ENCODE measurements at regions not wholly inside any gene's neighbourhood (a gene's known extent, or its start where the extent isn't known, plus 50 kb on each side); places are given as distances from the start of the nearest gene placed in this dataset.

DNA sequence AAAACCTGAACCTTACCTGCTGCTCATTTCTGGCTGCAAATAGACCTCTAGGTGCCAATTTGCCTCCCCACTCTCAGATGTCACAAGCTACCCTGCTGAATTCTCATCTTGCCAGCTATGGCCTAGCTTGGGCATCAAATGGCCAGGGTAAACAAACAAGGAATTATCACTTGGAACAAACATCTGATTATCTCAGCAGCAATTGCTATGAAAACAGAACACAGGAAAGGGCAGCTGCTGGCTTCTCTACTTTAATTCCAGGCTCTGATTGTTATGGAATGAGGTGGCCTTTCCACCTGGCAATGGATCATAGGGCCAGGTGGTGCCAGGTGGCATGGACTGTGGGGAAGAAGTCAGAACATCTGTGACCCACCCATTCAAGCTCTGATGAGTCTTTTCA is 505.1 kb downstream of the TLR4 start:
- TF ChIP-seq, protein P1, sequence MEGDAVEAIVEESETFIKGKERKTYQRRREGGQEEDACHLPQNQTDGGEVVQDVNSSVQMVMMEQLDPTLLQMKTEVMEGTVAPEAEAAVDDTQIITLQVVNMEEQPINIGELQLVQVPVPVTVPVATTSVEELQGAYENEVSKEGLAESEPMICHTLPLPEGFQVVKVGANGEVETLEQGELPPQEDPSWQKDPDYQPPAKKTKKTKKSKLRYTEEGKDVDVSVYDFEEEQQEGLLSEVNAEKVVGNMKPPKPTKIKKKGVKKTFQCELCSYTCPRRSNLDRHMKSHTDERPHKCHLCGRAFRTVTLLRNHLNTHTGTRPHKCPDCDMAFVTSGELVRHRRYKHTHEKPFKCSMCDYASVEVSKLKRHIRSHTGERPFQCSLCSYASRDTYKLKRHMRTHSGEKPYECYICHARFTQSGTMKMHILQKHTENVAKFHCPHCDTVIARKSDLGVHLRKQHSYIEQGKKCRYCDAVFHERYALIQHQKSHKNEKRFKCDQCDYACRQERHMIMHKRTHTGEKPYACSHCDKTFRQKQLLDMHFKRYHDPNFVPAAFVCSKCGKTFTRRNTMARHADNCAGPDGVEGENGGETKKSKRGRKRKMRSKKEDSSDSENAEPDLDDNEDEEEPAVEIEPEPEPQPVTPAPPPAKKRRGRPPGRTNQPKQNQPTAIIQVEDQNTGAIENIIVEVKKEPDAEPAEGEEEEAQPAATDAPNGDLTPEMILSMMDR (conservative IDR thresholded peaks at IDR 0.05) = no peak
- H3K4me2 ChIP-seq (ENCODE audit: insufficient read depth, insufficient read length, low read length) = no peak overlapping the region
- H2AFZ ChIP-seq (ENCODE audit: low read length) = no peak overlapping the region
- H3K18ac ChIP-seq (ENCODE audit: insufficient read length, low read depth, low read length) = no peak overlapping the region
- no peak overlapping the region for H2BK120ac ChIP-seq (ENCODE audit: low read depth, low read length, poor library complexity, severe bottlenecking)
- H3K4ac ChIP-seq (ENCODE audit: low read depth, low read length) = no peak overlapping the region
- no peaks in the 10 kb centered on the region for H4K20me1 ChIP-seq (ENCODE audit: control insufficient read depth, insufficient read depth, insufficient read length)
- no peak overlapping the region for H4K8ac ChIP-seq (replicated peaks; ENCODE audit: insufficient read length, low read depth, low read length)
- H2BK20ac ChIP-seq (ENCODE audit: low read depth, low read length, poor library complexity, severe bottlenecking) = no peak overlapping the region
- no peak overlapping the region for H3K9ac ChIP-seq (ENCODE audit: extremely low read depth, insufficient read length, low read length)
- no peak overlapping the region for H2BK15ac ChIP-seq (ENCODE audit: low read depth, low read length)
- Mint-ChIP-seq H3K27ac (no peak overlapping the region; a peak in 1 of 7 replicates), H3K4me1 (0 out of 4 replicates have a peak, but pooled peaks cover 0 to 3% of the 10 kb centered on the region in 2 experiments), H3K36me3 (ENCODE audit: insufficient read depth in 1 of 3, low read depth in 3 of 3) (no peaks in the 10 kb centered on the region), H3K27me3 (ENCODE audit: low read depth) (no peaks in the 10 kb centered on the region; the same call in 1 of the 2 replicates), H3K4me3 (no peak overlapping the region), H3K9me3 (peaks cover 0 to 3% of the 10 kb centered on the region in 2 experiments; a peak in 1 of 5 replicates)
- no peak overlapping the region for H3K27ac ChIP-seq (ENCODE audit: insufficient read length, low read depth, low read length)
- H3K79me1 ChIP-seq (ENCODE audit: insufficient read depth, low read depth, low read length, poor library complexity, severe bottlenecking) = no peaks in the 10 kb centered on the region
- no peak overlapping the region for H3T11ph ChIP-seq (ENCODE audit: low read length)
- no peak overlapping the region for H4K5ac ChIP-seq (ENCODE audit: insufficient read length, low read depth, low read length)
- DNase-seq = no peak
- H3K23ac ChIP-seq (ENCODE audit: insufficient read length, low read depth, low read length) = no peak overlapping the region
- H3K14ac ChIP-seq (ENCODE audit: insufficient read depth, low read length) = no peak overlapping the region
- H2BK12ac ChIP-seq (ENCODE audit: insufficient read length, low read depth, low read length) = no peak overlapping the region
- H3K23me2 ChIP-seq (ENCODE audit: insufficient read length, low read depth, low read length, poor library complexity, severe bottlenecking) = no peaks in the 10 kb centered on the region
- H3K27me3 ChIP-seq (ENCODE audit: insufficient read depth, low read length) = no peaks in the 10 kb centered on the region
- H3K9me3 ChIP-seq (ENCODE audit: control insufficient read depth, low read depth, low read length) = no peaks in the 10 kb centered on the region
- H4K91ac ChIP-seq (ENCODE audit: insufficient read length, low read depth, low read length) = no peak overlapping the region
- no peaks in the 10 kb centered on the region for H3K79me2 ChIP-seq (ENCODE audit: insufficient read depth, low read length)
- no peak overlapping the region for H3K56ac ChIP-seq (ENCODE audit: insufficient read length, low read depth, low read length)
- no peaks in the 10 kb centered on the region for H3K4me1 ChIP-seq (ENCODE audit: insufficient read depth, low read length)
- no peak overlapping the region for H2BK5ac ChIP-seq (ENCODE audit: insufficient read length, low read length)
- H2AK5ac ChIP-seq (ENCODE audit: insufficient read length, low read length) = no peak overlapping the region

All from H9 (cell line).